H7 (cell line): ENCODE measurements at regions not wholly inside any gene's neighbourhood (a gene's known extent, or its start where the extent isn't known, plus 50 kb on each side); places are given as distances from the start of the nearest gene placed in this dataset.

ENCODE experiments used
- DNase-seq: peaks from one replicate; pipeline ENCODE4 v3.0.0; 2012
- H3K27me3 ChIP-seq: 2 replicates; pipeline ENCODE4 v1.6.0; 2011; ENCODE audit warnings: mild to moderate bottlenecking, low read length; ENCODE audit not compliant: control insufficient read depth, insufficient read depth
- H3K36me3 ChIP-seq: replicated peaks from 2 replicates; pipeline ENCODE4 v1.5.1; 2011; ENCODE audit warnings: low read length; ENCODE audit not compliant: control insufficient read depth, insufficient read depth
- H3K4me3 ChIP-seq: 2 replicates; pipeline ENCODE4 v1.5.1; 2011; ENCODE audit warnings: low read depth, mild to moderate bottlenecking, control low read depth, low read length, moderate library complexity; ENCODE audit not compliant: insufficient read depth

GRCh38 chr12:107441665-107442300, 243.8 kb upstream of the PWP1 start:
- no peaks in the 10 kb centered on the region for H3K36me3 ChIP-seq
- H3K27me3 ChIP-seq = no peaks in the 10 kb centered on the region
- no peak for DNase-seq
- H3K4me3 ChIP-seq = no peak overlapping the region

- H3K36me3 ChIP-seq = no peaks in the 10 kb centered on the region
- H3K27me3 ChIP-seq = no peaks in the 10 kb centered on the region
- no peak overlapping the region for H3K4me3 ChIP-seq
- no peak for DNase-seq
These were observed 243.1 kb upstream of the PWP1 start for GRCh38 chr12:107442326-107442987.

GRCh38 chr12:107443320-107444090, 242.1 kb upstream of the PWP1 start:
- no peak for DNase-seq
- Histone ChIP-seq H3K27me3 (no peaks in the 10 kb centered on the region), H3K36me3 (no peaks in the 10 kb centered on the region), H3K4me3 (no peak overlapping the region)

GRCh38 chr12:107444771-107445170, 240.8 kb upstream of the PWP1 start:
- H3K36me3 ChIP-seq = no peaks in the 10 kb centered on the region
- no peaks in the 10 kb centered on the region for H3K27me3 ChIP-seq
- no peak overlapping the region for H3K4me3 ChIP-seq
- DNase-seq = no peak

- DNase-seq = no peak
- Histone ChIP-seq H3K4me3 (no peak overlapping the region), H3K27me3 (no peaks in the 10 kb centered on the region), H3K36me3 (no peaks in the 10 kb centered on the region)
These were observed 239.1 kb upstream of the PWP1 start for GRCh38 chr12:107446476-107446875.

- no peak for DNase-seq
- Histone ChIP-seq H3K4me3 (no peak overlapping the region), H3K27me3 (no peaks in the 10 kb centered on the region), H3K36me3 (no peaks in the 10 kb centered on the region)
These were observed 238.3 kb upstream of the PWP1 start for GRCh38 chr12:107447336-107447735.

GRCh38 chr12:107448198-107448597, 237.4 kb upstream of the PWP1 start:
- no peaks in the 10 kb centered on the region for H3K36me3 ChIP-seq
- peak; percentile 76 for DNase-seq
- no peaks in the 10 kb centered on the region for H3K27me3 ChIP-seq

GRCh38 chr12:107449891-107450290, 235.7 kb upstream of the PWP1 start:
- Histone ChIP-seq H3K4me3 (no peak overlapping the region), H3K36me3 (no peaks in the 10 kb centered on the region), H3K27me3 (no peaks in the 10 kb centered on the region)
- DNase-seq = no peak

More at GRCh38 chr12:107448198-107448597, 237.4 kb upstream of the PWP1 start:
- no peak overlapping the region for H3K4me3 ChIP-seq

GRCh38 chr12:107450541-107450940, 235.1 kb upstream of the PWP1 start:
- H3K4me3 ChIP-seq = no peak overlapping the region
- no peaks in the 10 kb centered on the region for H3K27me3 ChIP-seq
- H3K36me3 ChIP-seq = no peaks in the 10 kb centered on the region
- DNase-seq = peak; percentile 53

- no peak overlapping the region for H3K4me3 ChIP-seq
- H3K36me3 ChIP-seq = no peaks in the 10 kb centered on the region
- no peaks in the 10 kb centered on the region for H3K27me3 ChIP-seq
- no peak for DNase-seq
These were observed 234.4 kb upstream of the PWP1 start for GRCh38 chr12:107451246-107451645.

- H3K27me3 ChIP-seq = no peaks in the 10 kb centered on the region
These were observed 231.3 kb upstream of the PWP1 start for GRCh38 chr12:107454109-107454830.

GRCh38 chr12:107457362-107457935, 228.2 kb upstream of the PWP1 start:
- H3K36me3 ChIP-seq = no peaks in the 10 kb centered on the region
- H3K27me3 ChIP-seq = no peaks in the 10 kb centered on the region

More at GRCh38 chr12:107454109-107454830, 231.3 kb upstream of the PWP1 start:
- H3K4me3 ChIP-seq = no peak overlapping the region
- H3K36me3 ChIP-seq = no peaks in the 10 kb centered on the region
- DNase-seq = no peak

GRCh38 chr12:107458163-107458562, 227.4 kb upstream of the PWP1 start:
- no peaks in the 10 kb centered on the region for H3K27me3 ChIP-seq
- H3K36me3 ChIP-seq = no peaks in the 10 kb centered on the region
- DNase-seq = no peak
- H3K4me3 ChIP-seq = no peak overlapping the region

More at GRCh38 chr12:107457362-107457935, 228.2 kb upstream of the PWP1 start:
- H3K4me3 ChIP-seq = no peak overlapping the region
- no peak for DNase-seq

- Histone ChIP-seq H3K27me3 (no peaks in the 10 kb centered on the region), H3K36me3 (no peaks in the 10 kb centered on the region), H3K4me3 (no peak overlapping the region)
- DNase-seq = no peak
These were observed 226.6 kb upstream of the PWP1 start for GRCh38 chr12:107458990-107459389.
